Nephron (organoid): ENCODE measurements at regions not wholly inside any gene's neighbourhood (a gene's known extent, or its start where the extent isn't known, plus 50 kb on each side); places are given as distances from the start of the nearest gene placed in this dataset.

Source experiments
- H3K27ac Mint-ChIP-seq, 3 experiments: 2 replicates each; pipeline ENCODE4 v1.8.0; 2020; ENCODE audit warnings: mixed read lengths in 3 of 3, mild to moderate bottlenecking in 2 of 3, moderate library complexity in 1 of 3
- H3K27me3 Mint-ChIP-seq: 2 replicates; pipeline ENCODE4 v1.8.0; 2021; ENCODE audit warnings: low read depth, mild to moderate bottlenecking, moderate library complexity, mixed read lengths
- H3K36me3 Mint-ChIP-seq: 2 replicates; pipeline ENCODE4 v1.8.0; 2020; ENCODE audit warnings: low read depth, mixed read lengths
- H3K4me1 Mint-ChIP-seq: 2 replicates; pipeline ENCODE4 v1.8.0; 2020; ENCODE audit warnings: mixed read lengths
- H3K4me3 Mint-ChIP-seq, 3 experiments: 2 replicates each; pipeline ENCODE4 v1.8.0; 2020; ENCODE audit warnings: mild to moderate bottlenecking in 3 of 3, mixed read lengths in 3 of 3, moderate library complexity in 2 of 3
- H3K9me3 Mint-ChIP-seq: 2 replicates; pipeline ENCODE4 v1.8.0; 2020; ENCODE audit warnings: mixed read lengths
- TF ChIP-seq, protein P1 (sequence below), 3 experiments: fragments of 200-600 bp; sonication (generic); IDR thresholded peaks; one replicate each; pipeline ENCODE4 v1.5.0; 2021; ENCODE audit warnings: antibody characterized with exemption in 3 of 3; ENCODE audit not compliant: unreplicated experiment in 3 of 3

DNA sequence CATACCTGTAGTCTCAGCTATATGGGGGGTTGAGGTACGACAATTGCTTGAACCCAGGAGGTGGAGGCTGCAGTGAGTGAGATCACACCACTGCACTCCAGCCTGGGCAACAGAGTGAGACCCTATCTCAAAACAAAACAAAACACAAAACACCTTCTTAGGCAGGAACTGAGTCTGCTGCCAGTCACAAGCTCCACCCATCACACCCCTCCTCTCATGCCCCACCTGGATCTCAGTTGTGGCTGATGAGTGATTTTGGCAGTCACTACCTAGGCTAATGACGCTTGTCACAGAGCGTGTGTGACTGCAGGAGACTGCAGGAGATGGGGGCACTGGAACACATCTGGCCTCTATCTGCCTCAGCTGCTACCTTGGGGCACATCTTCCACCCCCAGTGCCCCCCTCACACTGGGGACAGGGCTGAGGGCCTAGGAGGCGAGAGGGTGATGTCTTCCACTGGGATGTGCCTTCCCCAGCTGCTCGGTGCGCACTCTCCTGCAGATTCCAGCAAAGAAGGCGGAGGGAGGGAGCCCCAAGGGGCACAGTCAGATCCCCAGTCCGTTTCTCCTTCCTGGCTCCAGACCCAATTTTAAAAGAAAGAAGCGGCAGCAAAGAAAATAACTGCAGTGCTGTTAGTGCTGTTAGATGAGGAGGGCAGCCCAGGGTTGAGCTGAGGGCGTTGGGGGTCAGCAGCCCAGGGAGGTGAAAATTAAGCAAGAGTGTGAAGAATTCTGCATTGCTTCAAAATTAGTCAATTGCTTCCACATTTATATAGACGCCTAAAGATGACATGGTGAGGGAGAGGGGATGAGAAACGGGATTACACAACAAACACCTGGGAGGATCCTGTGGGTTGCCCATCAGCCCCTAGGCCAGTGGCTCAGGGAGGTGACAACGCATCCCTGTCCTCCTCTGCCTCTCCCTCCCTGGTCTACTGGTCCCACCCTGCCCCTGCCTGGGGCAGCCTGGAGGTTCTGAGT lies 143.6 kb upstream of the HAAO start:
- H3K36me3 Mint-ChIP-seq = no peaks in the 10 kb centered on the region
- peaks cover 3% of the 10 kb centered on the region for H3K27me3 Mint-ChIP-seq
- H3K4me1 Mint-ChIP-seq = peaks cover 65% of the 10 kb centered on the region
- no peak overlapping the region for H3K4me3 Mint-ChIP-seq
- H3K27ac Mint-ChIP-seq = peak overlapping the region; percentile 75 to 99 (median 82)
- H3K9me3 Mint-ChIP-seq = no peaks in the 10 kb centered on the region
- TF ChIP-seq, protein P1, sequence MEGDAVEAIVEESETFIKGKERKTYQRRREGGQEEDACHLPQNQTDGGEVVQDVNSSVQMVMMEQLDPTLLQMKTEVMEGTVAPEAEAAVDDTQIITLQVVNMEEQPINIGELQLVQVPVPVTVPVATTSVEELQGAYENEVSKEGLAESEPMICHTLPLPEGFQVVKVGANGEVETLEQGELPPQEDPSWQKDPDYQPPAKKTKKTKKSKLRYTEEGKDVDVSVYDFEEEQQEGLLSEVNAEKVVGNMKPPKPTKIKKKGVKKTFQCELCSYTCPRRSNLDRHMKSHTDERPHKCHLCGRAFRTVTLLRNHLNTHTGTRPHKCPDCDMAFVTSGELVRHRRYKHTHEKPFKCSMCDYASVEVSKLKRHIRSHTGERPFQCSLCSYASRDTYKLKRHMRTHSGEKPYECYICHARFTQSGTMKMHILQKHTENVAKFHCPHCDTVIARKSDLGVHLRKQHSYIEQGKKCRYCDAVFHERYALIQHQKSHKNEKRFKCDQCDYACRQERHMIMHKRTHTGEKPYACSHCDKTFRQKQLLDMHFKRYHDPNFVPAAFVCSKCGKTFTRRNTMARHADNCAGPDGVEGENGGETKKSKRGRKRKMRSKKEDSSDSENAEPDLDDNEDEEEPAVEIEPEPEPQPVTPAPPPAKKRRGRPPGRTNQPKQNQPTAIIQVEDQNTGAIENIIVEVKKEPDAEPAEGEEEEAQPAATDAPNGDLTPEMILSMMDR (IDR thresholded peaks at IDR 0.05; ENCODE audit: unreplicated experiment in 3 of 3) = no peak

DNA sequence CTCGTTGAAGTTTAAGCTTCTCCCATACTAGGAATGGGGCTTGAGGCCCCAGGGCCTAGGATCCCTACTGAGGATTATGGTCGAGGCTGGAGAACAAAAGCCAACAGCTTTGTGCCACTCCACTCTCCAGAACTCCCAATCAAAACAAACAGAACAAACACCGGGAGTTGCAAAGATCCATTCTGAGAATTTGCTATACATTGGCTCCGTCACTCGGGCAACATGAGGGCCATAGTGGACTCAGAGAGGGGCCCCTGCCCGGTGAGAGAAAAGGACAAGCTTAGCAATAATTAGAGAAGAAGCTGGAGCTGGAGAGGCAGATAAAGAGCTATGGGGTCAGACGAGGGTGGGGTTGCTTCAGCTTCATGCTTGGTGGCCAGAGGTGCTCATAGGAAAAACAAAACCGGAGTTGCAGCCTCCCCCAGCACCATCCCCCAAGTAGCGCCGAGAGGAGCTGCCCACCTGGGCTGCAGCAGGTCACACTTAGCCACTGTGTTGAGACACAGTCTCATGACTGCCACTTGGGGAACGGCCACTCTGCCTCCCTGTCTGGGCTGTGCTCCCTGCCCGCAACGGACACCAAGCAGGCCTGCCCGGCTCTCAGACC lies 142.3 kb upstream of the HAAO start:
- TF ChIP-seq, protein P1 (IDR thresholded peaks at IDR 0.05; ENCODE audit: unreplicated experiment in 3 of 3) = no peak
- H3K4me3 Mint-ChIP-seq = no peak overlapping the region
- peaks cover 70% of the 10 kb centered on the region for H3K4me1 Mint-ChIP-seq
- no peaks in the 10 kb centered on the region for H3K36me3 Mint-ChIP-seq
- H3K9me3 Mint-ChIP-seq = no peaks in the 10 kb centered on the region
- H3K27me3 Mint-ChIP-seq = peaks cover 3% of the 10 kb centered on the region
- H3K27ac Mint-ChIP-seq = peak overlapping the region; percentile 64 to 99 (median 75)

DNA sequence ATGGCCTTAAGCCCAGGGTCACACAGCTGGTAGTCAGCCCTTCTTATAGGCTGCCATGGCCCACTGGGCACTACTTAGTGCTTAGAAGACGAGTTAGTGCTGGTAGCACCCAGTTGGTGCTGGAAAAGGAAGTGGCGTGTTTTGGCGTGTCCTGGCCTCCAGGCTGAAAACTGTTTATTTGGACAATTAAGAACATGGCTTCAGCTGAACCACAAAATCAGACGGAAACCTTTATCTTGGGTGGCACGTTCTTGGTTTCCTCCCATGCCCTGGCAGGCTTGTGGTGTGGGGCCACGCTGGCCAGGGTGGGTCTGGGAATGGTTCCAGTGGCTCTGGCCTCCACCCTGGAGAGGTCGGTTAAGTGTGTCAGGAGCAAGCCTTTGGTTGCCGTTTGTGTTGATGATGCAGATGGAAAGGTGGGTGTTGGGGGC lies 141.5 kb upstream of the HAAO start:
- TF ChIP-seq, protein P1 (IDR thresholded peaks at IDR 0.05; ENCODE audit: unreplicated experiment in 3 of 3) = no peak
- peaks cover 3% of the 10 kb centered on the region for H3K27me3 Mint-ChIP-seq
- no peak overlapping the region for H3K4me3 Mint-ChIP-seq
- H3K9me3 Mint-ChIP-seq = no peaks in the 10 kb centered on the region
- peak overlapping the region; percentile 98 to 99 (median 98) for H3K27ac Mint-ChIP-seq
- peaks cover 70% of the 10 kb centered on the region for H3K4me1 Mint-ChIP-seq
- H3K36me3 Mint-ChIP-seq = no peaks in the 10 kb centered on the region

DNA sequence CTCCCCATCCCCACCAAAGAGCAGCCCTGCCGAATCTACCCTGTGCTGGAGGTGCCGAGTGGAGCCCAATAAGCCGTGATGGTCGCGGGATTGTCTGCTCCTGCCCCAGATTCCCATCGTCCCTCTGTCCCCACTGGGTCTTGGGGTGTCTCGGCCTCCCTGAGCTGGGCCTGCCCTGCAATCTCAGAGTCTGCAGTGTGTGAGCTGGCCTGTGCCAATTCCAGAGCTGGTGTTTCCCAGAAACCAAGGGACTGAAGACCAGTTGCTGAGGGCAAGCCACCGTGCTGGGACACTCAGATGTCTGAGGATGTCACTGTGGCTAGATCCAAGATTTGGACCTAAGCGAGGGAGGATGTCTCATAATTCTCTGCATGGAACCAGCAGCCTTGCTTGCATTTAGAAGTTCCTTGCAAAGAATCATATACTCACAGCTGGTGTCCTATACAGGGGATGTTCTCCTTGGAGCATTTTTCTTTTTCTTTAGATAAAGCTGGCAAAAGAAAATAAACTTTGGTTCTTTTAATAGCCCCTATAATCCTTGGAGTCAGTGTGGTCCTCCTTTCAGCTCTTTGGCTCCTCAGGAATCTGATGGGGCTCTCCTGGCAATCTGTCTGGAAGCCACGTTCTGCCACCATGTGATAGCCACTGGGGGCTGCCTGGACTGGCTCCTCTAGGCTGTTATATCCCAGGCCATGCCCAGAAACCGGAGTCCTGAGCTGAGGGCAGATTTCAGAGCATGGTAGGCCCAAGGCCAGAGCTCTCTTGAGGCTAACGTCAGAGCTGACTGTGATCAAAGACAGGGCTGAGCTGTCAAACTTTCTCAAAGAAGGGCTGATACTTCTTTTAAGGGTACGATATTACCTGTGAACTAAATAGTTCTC lies 140.1 kb upstream of the HAAO start:
- TF ChIP-seq, protein P1 (IDR thresholded peaks at IDR 0.05; ENCODE audit: unreplicated experiment in 3 of 3) = no peak
- Mint-ChIP-seq H3K4me1 (peaks cover 73% of the 10 kb centered on the region), H3K27me3 (peaks cover 3% of the 10 kb centered on the region), H3K36me3 (no peaks in the 10 kb centered on the region), H3K27ac (peak overlapping the region; percentile 98 to 99 (median 98)), H3K9me3 (no peaks in the 10 kb centered on the region), H3K4me3 (no peak overlapping the region)

DNA sequence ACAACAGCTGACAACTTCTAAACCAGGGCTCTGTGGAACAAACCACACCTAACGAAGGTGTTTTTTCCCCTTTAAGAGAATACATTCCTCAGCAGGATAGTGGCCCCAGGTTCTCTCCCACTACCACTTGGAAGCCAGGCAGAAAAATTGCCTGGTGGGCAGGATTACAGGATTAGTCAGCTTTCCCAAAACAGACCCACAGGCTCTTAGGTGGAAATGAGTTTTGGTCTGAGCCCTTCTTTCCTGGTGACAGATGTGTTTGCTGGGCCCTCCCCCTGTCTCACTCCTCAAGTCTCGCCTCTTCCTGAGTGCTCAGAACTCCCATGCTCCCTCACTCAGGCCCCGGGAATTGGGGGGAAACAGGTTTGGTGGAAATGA lies 139.4 kb upstream of the HAAO start:
- H3K27me3 Mint-ChIP-seq = peaks cover 3% of the 10 kb centered on the region
- no peak overlapping the region for H3K4me3 Mint-ChIP-seq
- H3K27ac Mint-ChIP-seq = peak overlapping the region; percentile 98 to 99 (median 98)
- H3K36me3 Mint-ChIP-seq = no peaks in the 10 kb centered on the region
- peaks cover 80% of the 10 kb centered on the region for H3K4me1 Mint-ChIP-seq
- no peaks in the 10 kb centered on the region for H3K9me3 Mint-ChIP-seq
- TF ChIP-seq, protein P1 (IDR thresholded peaks at IDR 0.05; ENCODE audit: unreplicated experiment in 3 of 3) = peak in 1 of 3 experiments; percentile 4
